Mesenchymal stem cell (in vitro differentiated cells and primary cell): ENCODE measurements at regions not wholly inside any gene's neighbourhood (a gene's known extent, or its start where the extent isn't known, plus 50 kb on each side); places are given as distances from the start of the nearest gene placed in this dataset.
A peak's percentile ranks its signal among the peaks of the same experiment; 100 is the strongest.

Source experiments
- DNase-seq: peaks from one replicate; pipeline ENCODE4 v3.0.0-alpha.2; 2013
- H2AFZ ChIP-seq: one replicate; pipeline ENCODE4 v1.6.1; 2013; ENCODE audit warnings: low read depth, mild to moderate bottlenecking, control low read depth, inconsistent platforms, low read length, moderate library complexity
- H2AK5ac ChIP-seq: 2 replicates; pipeline ENCODE4 v1.6.1; 2013; ENCODE audit warnings: low read length, moderate library complexity, mild to moderate bottlenecking, inconsistent platforms; ENCODE audit not compliant: severe bottlenecking
- H2BK120ac ChIP-seq: one replicate; pipeline ENCODE4 v1.6.1; 2013; ENCODE audit warnings: low read depth, mild to moderate bottlenecking, inconsistent platforms, low read length, moderate library complexity
- H2BK12ac ChIP-seq, 2 experiments: one replicate each; pipeline ENCODE4 v1.6.1; 2013; ENCODE audit warnings: inconsistent platforms in 2 of 2, low read length in 2 of 2, mild to moderate bottlenecking in 2 of 2, moderate library complexity in 2 of 2, control low read depth in 1 of 2
- H2BK15ac ChIP-seq: one replicate; pipeline ENCODE4 v1.6.1; 2013; ENCODE audit warnings: mild to moderate bottlenecking, low read depth, inconsistent platforms; ENCODE audit not compliant: poor library complexity, severe bottlenecking
- H2BK5ac ChIP-seq: 2 replicates; pipeline ENCODE4 v1.6.1; 2013; ENCODE audit warnings: low read depth, mild to moderate bottlenecking, low read length, control low read depth, inconsistent platforms; ENCODE audit not compliant: poor library complexity, severe bottlenecking
- H3K14ac ChIP-seq, 2 experiments: one replicate each; pipeline ENCODE4 v1.6.1; 2013; ENCODE audit warnings: inconsistent platforms in 2 of 2, low read length in 2 of 2, control low read depth in 1 of 2, mild to moderate bottlenecking in 1 of 2, moderate library complexity in 1 of 2
- H3K18ac ChIP-seq, 2 experiments: one replicate each; pipeline ENCODE4 v1.6.1; 2013; ENCODE audit warnings: inconsistent platforms in 2 of 2, low read length in 2 of 2, control low read depth in 1 of 2, low read depth in 1 of 2, mild to moderate bottlenecking in 1 of 2
- H3K23ac ChIP-seq, 2 experiments: one replicate each; pipeline ENCODE4 v1.6.1; 2013; ENCODE audit warnings: inconsistent platforms in 2 of 2, low read length in 2 of 2, mild to moderate bottlenecking in 2 of 2, moderate library complexity in 2 of 2, control low read depth in 1 of 2
- H3K27ac ChIP-seq: 2 replicates; pipeline ENCODE4 v1.5.1; 2013; ENCODE audit warnings: mild to moderate bottlenecking, moderate library complexity, low read length, control low read depth, inconsistent platforms; ENCODE audit not compliant: poor library complexity, severe bottlenecking
- H3K27me3 ChIP-seq, 2 experiments: 2 replicates each; pipeline versions ENCODE4 v1.6.1 to v1.7.0; 2013; ENCODE audit warnings: low read length in 2 of 2, mild to moderate bottlenecking in 2 of 2, moderate library complexity in 2 of 2, control low read depth in 1 of 2, inconsistent platforms in 1 of 2; ENCODE audit not compliant: control insufficient read depth in 1 of 2, insufficient read depth in 1 of 2
- H3K36me3 ChIP-seq, 2 experiments: 2 replicates each; pipeline versions ENCODE4 v1.6.1 to v1.7.0; 2013; ENCODE audit warnings: low read length in 2 of 2, control low read depth in 1 of 2, inconsistent platforms in 1 of 2, low read depth in 1 of 2, mild to moderate bottlenecking in 1 of 2; ENCODE audit not compliant: insufficient read depth in 2 of 2, control insufficient read depth in 1 of 2
- H3K4ac ChIP-seq, 2 experiments: one replicate each; pipeline ENCODE4 v1.6.1; 2013; ENCODE audit warnings: inconsistent platforms in 2 of 2, low read length in 2 of 2, mild to moderate bottlenecking in 2 of 2, moderate library complexity in 2 of 2, control low read depth in 1 of 2, low read depth in 1 of 2
- H3K4me1 ChIP-seq: 2 replicates; pipeline ENCODE4 v1.6.1; 2013; ENCODE audit warnings: low read depth, low read length, control low read depth; ENCODE audit not compliant: control insufficient read depth, insufficient read depth
- H3K4me2 ChIP-seq: 2 replicates; pipeline ENCODE4 v1.6.1; 2013; ENCODE audit warnings: low read length, mild to moderate bottlenecking, inconsistent platforms; ENCODE audit not compliant: poor library complexity, severe bottlenecking
- H3K4me3 ChIP-seq, 2 experiments: 2 replicates each; pipeline versions ENCODE4 v1.5.1 to v1.7.0; 2013; ENCODE audit warnings: low read length in 2 of 2, mild to moderate bottlenecking in 2 of 2, control low read depth in 1 of 2, low read depth in 1 of 2; ENCODE audit not compliant: insufficient read depth in 1 of 2
- H3K79me1 ChIP-seq: replicated peaks from 2 replicates; pipeline ENCODE4 v1.6.1; 2013; ENCODE audit warnings: mild to moderate bottlenecking, control low read depth, low read length, inconsistent platforms; ENCODE audit not compliant: poor library complexity, severe bottlenecking
- H3K9ac ChIP-seq: 2 replicates; pipeline ENCODE4 v1.7.0; 2013; ENCODE audit warnings: mild to moderate bottlenecking, low read length, moderate library complexity
- H3K9me3 ChIP-seq: 2 replicates; pipeline ENCODE4 v1.7.0; 2013; ENCODE audit warnings: mild to moderate bottlenecking, low read length; ENCODE audit not compliant: control insufficient read depth
- H4K8ac ChIP-seq: one replicate; pipeline ENCODE4 v1.6.1; 2013; ENCODE audit warnings: inconsistent platforms, mild to moderate bottlenecking, low read length, moderate library complexity
- H4K91ac ChIP-seq: one replicate; pipeline ENCODE4 v1.6.1; 2013; ENCODE audit warnings: mild to moderate bottlenecking, low read length, inconsistent platforms
- WGBS: methylation state at CpG from one replicate; pipeline ENCODE4 v1.1.7; 2013; ENCODE audit warnings: mixed read lengths; 5-methylcytosine and 5-hydroxymethylcytosine counted together

- H3K4me3 ChIP-seq = no peak overlapping the region
- no peak overlapping the region for H3K18ac ChIP-seq
- H2BK120ac ChIP-seq = no peak overlapping the region
- H2AK5ac ChIP-seq = no peak overlapping the region
- peaks cover 3% of the 10 kb centered on the region for H3K9me3 ChIP-seq
- DNase-seq = no peak
- no peak overlapping the region for H4K8ac ChIP-seq
- no peaks in the 10 kb centered on the region for H3K79me1 ChIP-seq
- H3K9ac ChIP-seq = no peak overlapping the region
- H3K4ac ChIP-seq = no peak overlapping the region
- no peak overlapping the region for H3K4me2 ChIP-seq
- no peaks in the 10 kb centered on the region for H3K4me1 ChIP-seq
- H4K91ac ChIP-seq = no peak overlapping the region
- H2BK12ac ChIP-seq = no peak overlapping the region
- H2AFZ ChIP-seq = no peak overlapping the region
- no peaks in the 10 kb centered on the region for H3K27me3 ChIP-seq
- H2BK15ac ChIP-seq = no peak overlapping the region
- H3K27ac ChIP-seq = no peak overlapping the region
- H3K23ac ChIP-seq = no peak overlapping the region
- no peaks in the 10 kb centered on the region for H3K36me3 ChIP-seq
- H2BK5ac ChIP-seq = no peak overlapping the region
- no peak overlapping the region for H3K14ac ChIP-seq
These were observed 90.2 kb upstream of the BARHL2 start for GRCh38 chr1:90807329-90807728.

DNA sequence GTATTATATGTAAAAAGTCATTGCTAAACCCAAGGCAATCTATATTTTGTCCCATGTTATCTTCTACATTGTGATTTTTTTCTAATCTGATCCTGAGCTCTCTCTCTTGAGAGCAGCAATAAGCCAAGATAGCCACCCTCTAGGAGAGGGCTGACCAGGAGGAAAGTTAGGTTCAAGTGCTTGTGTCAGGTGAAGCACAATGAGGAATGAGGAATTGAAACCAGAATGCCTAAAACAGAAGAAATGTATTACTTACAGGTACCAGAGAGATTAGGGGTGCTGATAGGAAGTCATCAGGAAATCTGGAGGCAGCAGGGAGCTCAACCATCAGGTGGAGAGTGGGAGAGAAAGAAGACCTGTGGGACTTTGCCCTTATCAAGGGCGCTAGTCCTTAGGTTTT, 85.5 kb upstream of the BARHL2 start:
- no peak overlapping the region for H2BK15ac ChIP-seq
- peaks cover 1% of the 10 kb centered on the region for H3K4me1 ChIP-seq
- no peak overlapping the region for H2AK5ac ChIP-seq
- H3K14ac ChIP-seq = no peak overlapping the region
- no peak overlapping the region for H3K9ac ChIP-seq
- no peak overlapping the region for H2BK12ac ChIP-seq
- DNase-seq = no peak
- no peak overlapping the region for H3K4me3 ChIP-seq
- no peaks in the 10 kb centered on the region for H3K79me1 ChIP-seq
- no peak overlapping the region for H2AFZ ChIP-seq
- no peak overlapping the region for H3K23ac ChIP-seq
- no peak overlapping the region for H3K4ac ChIP-seq
- H2BK5ac ChIP-seq = no peak overlapping the region
- H4K8ac ChIP-seq = no peak overlapping the region
- no peak overlapping the region for H2BK120ac ChIP-seq
- H4K91ac ChIP-seq = no peak overlapping the region
- peaks cover 3% of the 10 kb centered on the region for H3K9me3 ChIP-seq
- 59% methylated on average over 1 of the region's 1 CpG for WGBS
- peaks cover 5% of the 10 kb centered on the region in 2 experiments for H3K27me3 ChIP-seq
- H3K18ac ChIP-seq = no peak overlapping the region
- no peak overlapping the region for H3K4me2 ChIP-seq
- no peaks in the 10 kb centered on the region for H3K36me3 ChIP-seq
- no peak overlapping the region for H3K27ac ChIP-seq

DNA sequence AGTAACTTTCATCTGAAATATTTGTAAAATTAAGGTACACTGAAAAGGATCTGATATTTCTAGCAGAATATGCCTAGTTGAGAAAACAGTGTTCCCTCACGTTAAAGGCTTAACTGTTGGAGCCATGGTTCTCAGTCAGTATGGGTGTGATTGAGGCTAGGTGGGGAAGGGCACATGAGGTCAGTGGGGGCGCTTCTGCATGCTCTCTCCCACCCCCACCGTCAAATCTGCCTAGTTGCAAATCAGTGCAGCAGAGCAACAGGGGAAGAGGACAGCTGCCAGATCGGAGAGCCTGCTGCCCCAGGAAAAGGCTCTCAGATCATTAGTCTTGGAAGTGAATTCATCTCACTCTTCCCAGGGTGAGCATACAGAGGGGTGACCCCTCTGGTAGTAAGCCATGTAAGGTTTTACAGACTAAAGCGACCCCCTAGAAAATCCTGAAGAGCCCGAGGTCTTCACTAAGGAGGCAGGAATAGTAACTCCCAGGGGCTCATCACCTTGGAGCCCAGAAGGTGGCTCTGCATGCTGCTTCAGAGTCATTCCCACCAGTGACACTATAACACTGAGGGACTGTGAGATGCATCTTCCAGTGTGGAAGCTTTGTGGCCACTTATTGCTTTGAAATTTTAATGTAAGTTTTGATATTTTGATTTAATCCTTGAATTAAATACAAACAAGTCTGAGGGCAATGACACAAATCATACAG, 83.1 kb upstream of the BARHL2 start:
- H3K4me1 ChIP-seq = peaks cover 1% of the 10 kb centered on the region
- H2AFZ ChIP-seq = no peak overlapping the region
- H3K23ac ChIP-seq = no peak overlapping the region
- H2AK5ac ChIP-seq = no peak overlapping the region
- H3K9me3 ChIP-seq = peaks cover 3% of the 10 kb centered on the region
- H3K27me3 ChIP-seq = peaks cover 5% of the 10 kb centered on the region in 2 experiments
- H2BK5ac ChIP-seq = no peak overlapping the region
- no peak overlapping the region for H2BK12ac ChIP-seq
- no peak for DNase-seq
- H2BK120ac ChIP-seq = no peak overlapping the region
- H4K91ac ChIP-seq = no peak overlapping the region
- peak overlapping the region in 1 of 2 experiments; percentile 14 for H3K4me3 ChIP-seq
- no peak overlapping the region for H3K4me2 ChIP-seq
- no peak overlapping the region for H4K8ac ChIP-seq
- H3K14ac ChIP-seq = no peak overlapping the region
- H3K36me3 ChIP-seq = no peaks in the 10 kb centered on the region
- H3K27ac ChIP-seq = no peak overlapping the region
- H3K4ac ChIP-seq = no peak overlapping the region
- WGBS = 27% methylated on average over 6 of the region's 6 CpGs
- no peaks in the 10 kb centered on the region for H3K79me1 ChIP-seq
- no peak overlapping the region for H2BK15ac ChIP-seq
- H3K9ac ChIP-seq = no peak overlapping the region
- H3K18ac ChIP-seq = no peak overlapping the region

- Histone ChIP-seq H4K8ac (no peak overlapping the region), H2BK15ac (no peak overlapping the region), H2AFZ (no peak overlapping the region), H3K9me3 (peaks cover 3% of the 10 kb centered on the region), H2BK120ac (no peak overlapping the region), H3K4ac (no peak overlapping the region), H3K4me1 (peaks cover 1% of the 10 kb centered on the region), H2AK5ac (no peak overlapping the region), H2BK5ac (no peak overlapping the region), H3K27ac (no peak overlapping the region), H3K4me3 (no peak overlapping the region), H3K79me1 (no peaks in the 10 kb centered on the region), H3K9ac (no peak overlapping the region), H3K36me3 (no peaks in the 10 kb centered on the region), H3K23ac (no peak overlapping the region), H3K4me2 (no peak overlapping the region), H2BK12ac (no peak overlapping the region), H4K91ac (no peak overlapping the region), H3K18ac (no peak overlapping the region), H3K14ac (no peak overlapping the region), H3K27me3 (peaks cover 5% of the 10 kb centered on the region in 2 experiments)
- DNase-seq = no peak
- WGBS = 74% methylated on average over 4 of the region's 8 CpGs
These were observed 82.2 kb upstream of the BARHL2 start for GRCh38 chr1:90799326-90799725.
